ENCODE measurements at regions not wholly inside any gene's neighbourhood (a gene's known extent, or its start where the extent isn't known, plus 50 kb on each side); places are given as distances from the start of the nearest gene placed in this dataset.

DNA sequence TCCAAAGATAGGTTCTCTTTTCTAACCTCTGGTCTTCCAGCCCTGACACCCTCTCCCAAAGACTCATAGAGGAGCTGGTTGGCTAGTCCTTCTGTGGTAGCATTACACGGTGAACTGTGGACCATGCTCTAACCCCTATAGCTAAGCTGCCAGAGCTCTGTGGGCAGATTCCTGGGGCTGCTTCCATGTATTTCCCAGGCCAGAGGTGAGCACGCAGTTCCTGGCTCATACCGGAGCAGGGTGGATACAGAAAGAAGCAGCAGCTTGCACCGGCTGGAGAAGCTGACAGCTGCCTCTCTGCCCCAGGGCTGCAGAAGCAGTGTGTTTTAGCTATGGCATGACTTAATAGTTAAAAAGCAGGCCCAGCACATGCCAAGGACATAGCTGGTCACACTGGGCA is 84.1 kb upstream of the FOXP4 start:
- Histone ChIP-seq H3K9me2 (replicated peaks; ENCODE audit: control insufficient read depth, low read length) (no peaks in the 10 kb centered on the region), H3K27ac (ENCODE audit: low read depth, low read length) (no peak overlapping the region), H3K4me1 (ENCODE audit: control insufficient read depth, low read length) (no peaks in the 10 kb centered on the region), H3K4me3 (ENCODE audit: low read length) (no peak overlapping the region), H3K36me3 (ENCODE audit: control insufficient read depth, low read length) (no peaks in the 10 kb centered on the region), H4K20me1 (ENCODE audit: control insufficient read depth, insufficient read depth, low read depth, low read length) (no peaks in the 10 kb centered on the region), H3K27me3 (ENCODE audit: control insufficient read depth, low read length) (peaks cover 12% of the 10 kb centered on the region; the same call in 1 of the 2 replicates), H3K79me2 (ENCODE audit: control insufficient read depth, low read length) (no peaks in the 10 kb centered on the region), H3K4me2 (ENCODE audit: low read length) (no peak overlapping the region), H3F3A (ENCODE audit: control insufficient read depth, insufficient read depth) (no peaks in the 10 kb centered on the region), H3K9me3 (ENCODE audit: control insufficient read depth, insufficient read depth, low read length) (no peaks in the 10 kb centered on the region)
- TF ChIP-seq EZH2phosphoT487 (IDR thresholded peaks at IDR 0.05; ENCODE audit: borderline replicate concordance, low read length) (no peak), CTCF (IDR thresholded peaks at IDR 0.05; ENCODE audit: low read depth, low read length, poor library complexity, severe bottlenecking) (no peak)

DNA sequence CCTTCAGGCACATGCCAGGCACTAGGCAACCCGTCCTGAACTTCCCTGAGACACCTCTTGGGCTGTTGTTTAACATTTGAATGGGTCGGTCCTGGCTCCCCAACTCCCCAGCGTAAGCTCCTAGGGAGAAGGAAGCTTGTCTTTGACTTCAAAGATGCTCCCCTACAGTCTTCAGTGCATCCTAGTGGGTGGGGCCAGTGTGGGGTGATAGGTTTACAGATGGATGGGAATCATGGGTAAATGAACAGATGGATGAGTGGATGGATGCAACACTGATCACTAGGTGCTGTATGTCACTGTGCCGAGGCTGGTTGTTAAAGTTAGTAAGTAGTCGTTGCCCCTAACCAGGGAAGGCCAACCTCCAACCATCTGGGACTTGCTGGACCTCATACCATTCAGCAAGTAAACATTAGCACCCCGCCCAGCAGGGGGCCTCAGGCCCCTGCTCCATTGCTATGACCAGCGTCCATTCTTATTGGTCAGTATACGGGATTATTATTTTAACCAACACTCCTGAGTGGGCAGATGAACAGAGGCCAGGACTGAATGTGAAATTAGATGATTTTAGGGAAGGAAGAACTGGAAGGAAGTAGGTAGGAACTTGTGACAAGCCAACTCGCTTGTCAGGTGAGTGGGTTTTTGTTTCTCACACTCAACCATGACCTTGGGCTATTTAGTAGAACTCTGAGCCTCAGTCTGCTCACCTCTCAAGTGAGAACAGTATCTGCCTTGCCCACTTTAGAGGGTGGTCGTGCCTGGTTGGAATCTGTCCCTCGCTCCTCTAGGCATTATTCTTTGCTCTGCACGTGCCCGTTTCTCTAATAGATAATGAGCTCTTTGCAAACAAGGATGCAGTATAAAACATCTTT is 82.9 kb upstream of the FOXP4 start:
- Histone ChIP-seq H3K36me3 (ENCODE audit: control insufficient read depth, low read length) (no peaks in the 10 kb centered on the region), H4K20me1 (ENCODE audit: control insufficient read depth, insufficient read depth, low read depth, low read length) (no peaks in the 10 kb centered on the region), H3K4me1 (ENCODE audit: control insufficient read depth, low read length) (no peaks in the 10 kb centered on the region), H3K27ac (ENCODE audit: low read depth, low read length) (no peak overlapping the region), H3K9me3 (ENCODE audit: control insufficient read depth, insufficient read depth, low read length) (no peaks in the 10 kb centered on the region), H3K79me2 (ENCODE audit: control insufficient read depth, low read length) (no peaks in the 10 kb centered on the region), H3K9me2 (replicated peaks; ENCODE audit: control insufficient read depth, low read length) (no peaks in the 10 kb centered on the region), H3K4me2 (ENCODE audit: low read length) (no peak overlapping the region), H3F3A (ENCODE audit: control insufficient read depth, insufficient read depth) (no peaks in the 10 kb centered on the region), H3K4me3 (ENCODE audit: low read length) (no peak overlapping the region), H3K27me3 (ENCODE audit: control insufficient read depth, low read length) (peaks cover 19% of the 10 kb centered on the region; the same call in 1 of the 2 replicates)
- TF ChIP-seq EZH2phosphoT487 (IDR thresholded peaks at IDR 0.05; ENCODE audit: borderline replicate concordance, low read length) (no peak), CTCF (IDR thresholded peaks at IDR 0.05; ENCODE audit: low read depth, low read length, poor library complexity, severe bottlenecking) (peak; percentile 61)

GRCh38 chr6:41464019-41464418 is 82.2 kb upstream of the FOXP4 start:
- TF ChIP-seq CTCF (IDR thresholded peaks at IDR 0.05; ENCODE audit: low read depth, low read length, poor library complexity, severe bottlenecking): no peak
- TF ChIP-seq EZH2phosphoT487 (IDR thresholded peaks at IDR 0.05; ENCODE audit: borderline replicate concordance, low read length): no peak
- Histone ChIP-seq H3K4me1 (ENCODE audit: control insufficient read depth, low read length) (no peaks in the 10 kb centered on the region), H3K4me2 (ENCODE audit: low read length) (no peak overlapping the region), H3K36me3 (ENCODE audit: control insufficient read depth, low read length) (no peaks in the 10 kb centered on the region), H3K9me2 (replicated peaks; ENCODE audit: control insufficient read depth, low read length) (no peaks in the 10 kb centered on the region), H3K9me3 (ENCODE audit: control insufficient read depth, insufficient read depth, low read length) (no peaks in the 10 kb centered on the region), H3K27me3 (ENCODE audit: control insufficient read depth, low read length) (peaks cover 23% of the 10 kb centered on the region; the same call in 1 of the 2 replicates), H3F3A (ENCODE audit: control insufficient read depth, insufficient read depth) (no peaks in the 10 kb centered on the region), H4K20me1 (ENCODE audit: control insufficient read depth, insufficient read depth, low read depth, low read length) (no peaks in the 10 kb centered on the region), H3K79me2 (ENCODE audit: control insufficient read depth, low read length) (no peaks in the 10 kb centered on the region), H3K4me3 (ENCODE audit: low read length) (no peak overlapping the region), H3K27ac (ENCODE audit: low read depth, low read length) (no peak overlapping the region)

Data from DOHH2 (cell line).